Activated CD4-positive, alpha-beta T cell treated with anti-CD3 and anti-CD28 coated beads, Interleukin-2, amount 50 U/mL, for 24 hours (primary cell): ENCODE measurements at regions not wholly inside any gene's neighbourhood (a gene's known extent, or its start where the extent isn't known, plus 50 kb on each side); places are given as distances from the start of the nearest gene placed in this dataset.
"Not testable (repeated sequence)": the region's sequence is repeated elsewhere in the genome, so short reads cannot be mapped to it uniquely, and the experiment has no call there.

Source experiments
- DNase-seq, 2 donors: peaks; one replicate each; pipeline ENCODE4 v3.0.0-alpha.2; 2020; ENCODE audit warnings: low read depth in 1 of 2, low spot score in 1 of 2

DNA sequence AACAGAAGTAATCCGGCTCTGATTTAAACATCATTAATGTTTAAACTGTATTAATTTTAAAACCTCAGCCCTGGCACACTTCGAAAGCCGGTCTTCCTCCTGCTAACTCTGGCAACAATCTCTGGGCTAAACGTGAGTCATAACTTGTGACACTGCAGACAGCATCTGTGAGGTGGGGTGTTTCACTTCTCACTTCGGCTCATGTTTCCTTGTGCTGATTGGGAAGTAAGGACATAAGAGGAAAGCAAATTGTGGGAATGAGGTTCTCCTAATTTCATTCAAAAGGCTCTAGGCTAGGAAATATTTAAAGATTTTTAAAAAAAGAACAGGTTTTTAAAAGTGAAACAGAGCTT, 139.9 kb upstream of the USP9X start:
- no peak for DNase-seq

DNA sequence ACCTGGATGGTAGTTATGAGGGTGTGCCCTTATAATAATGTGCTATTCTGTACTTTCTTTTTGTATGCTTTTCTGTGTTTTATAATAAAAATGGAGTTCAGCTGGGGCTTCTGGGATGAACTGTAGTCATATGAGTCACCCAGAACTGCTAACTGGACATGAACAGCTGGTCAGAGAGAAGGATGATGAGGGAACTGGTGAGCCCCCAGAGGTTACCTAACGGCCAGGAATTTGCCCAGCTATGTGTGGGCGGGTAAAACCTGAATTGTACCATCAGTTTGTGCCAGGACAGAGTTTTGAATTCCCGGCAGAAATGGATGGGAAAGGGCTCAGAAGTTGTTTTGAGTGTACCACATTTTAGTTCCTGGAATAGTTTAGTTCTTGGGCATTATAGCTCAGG, 138.0 kb upstream of the USP9X start:
- no peak for DNase-seq

DNA sequence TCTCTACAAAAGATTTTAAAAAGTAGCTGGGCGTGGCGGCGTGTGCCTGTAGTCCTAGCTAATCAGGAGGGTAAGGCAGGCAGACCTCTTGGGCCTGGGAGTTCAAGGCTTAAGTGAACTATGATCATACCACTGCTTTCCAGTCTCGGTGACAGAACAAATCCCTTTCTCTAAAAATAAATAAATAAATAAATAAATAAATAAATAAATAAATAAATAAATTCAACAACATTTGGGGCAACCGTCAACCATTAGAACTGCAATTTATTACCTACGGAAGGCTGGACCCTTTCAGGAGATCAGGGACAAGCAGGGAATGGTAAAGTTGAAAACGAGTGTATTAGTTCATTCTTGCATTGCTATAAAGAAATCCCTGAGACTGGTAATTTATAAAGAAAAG, 136.2 kb upstream of the USP9X start:
- DNase-seq, result no peak

DNA sequence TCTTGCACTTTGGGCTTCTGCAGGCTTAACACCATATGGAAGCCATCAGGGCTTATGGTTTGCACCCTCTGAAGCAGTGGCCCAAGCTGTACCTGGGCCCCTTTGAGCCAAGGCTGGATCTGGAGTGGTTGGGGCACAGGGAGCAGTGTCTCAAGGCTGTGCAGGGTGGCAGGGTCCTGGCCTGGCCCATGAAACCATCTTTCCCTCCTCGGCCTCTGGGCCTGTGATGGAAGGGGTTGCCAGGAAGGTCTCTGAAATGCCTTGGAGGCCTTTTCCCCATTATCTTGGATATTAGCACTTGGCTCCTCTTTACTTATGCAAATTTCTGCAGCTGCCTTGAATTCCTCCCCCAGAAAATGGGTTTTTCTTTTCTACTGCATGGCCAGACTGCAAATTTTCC, 134.7 kb upstream of the USP9X start:
- no peak for DNase-seq

DNA sequence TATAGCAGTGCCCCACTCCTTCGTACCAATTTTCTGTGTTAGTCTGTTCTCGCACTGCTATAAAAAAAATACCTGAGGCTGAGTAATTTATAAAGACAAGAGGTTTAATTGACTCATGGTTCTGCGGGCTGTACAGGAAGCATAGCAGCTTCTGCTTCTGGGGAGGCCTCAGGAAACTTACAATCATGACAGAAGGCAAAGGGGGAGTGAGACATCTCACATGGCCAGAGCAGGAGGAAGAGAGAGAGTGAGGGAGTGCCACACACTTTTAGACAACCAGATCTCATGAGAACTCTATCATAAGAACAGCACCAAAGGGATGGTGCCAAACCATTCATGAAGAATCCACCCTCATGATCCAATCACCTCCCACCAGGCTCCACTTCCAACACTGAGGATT, 133.8 kb upstream of the USP9X start:
- not testable (repeated sequence) for DNase-seq

DNA sequence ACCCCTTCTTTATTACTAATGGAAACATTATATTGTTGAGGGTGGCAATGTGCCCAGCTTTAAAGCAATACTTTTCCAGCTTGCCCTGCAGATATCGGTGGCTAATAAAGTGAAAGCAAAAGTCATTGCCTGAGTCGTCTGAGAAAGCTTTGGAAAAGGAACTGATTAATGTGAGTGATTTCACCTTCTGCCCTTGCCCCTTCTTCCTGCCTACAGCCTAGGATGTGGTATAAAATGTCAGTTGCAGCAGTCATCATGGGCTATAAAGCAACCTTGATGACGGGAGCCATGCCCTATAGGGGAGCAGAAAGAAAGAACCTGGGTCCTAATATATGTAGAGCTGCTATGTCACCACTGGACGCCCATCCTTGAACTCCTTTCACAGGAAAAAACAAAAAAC, 132.4 kb upstream of the USP9X start:
- no peak for DNase-seq

DNA sequence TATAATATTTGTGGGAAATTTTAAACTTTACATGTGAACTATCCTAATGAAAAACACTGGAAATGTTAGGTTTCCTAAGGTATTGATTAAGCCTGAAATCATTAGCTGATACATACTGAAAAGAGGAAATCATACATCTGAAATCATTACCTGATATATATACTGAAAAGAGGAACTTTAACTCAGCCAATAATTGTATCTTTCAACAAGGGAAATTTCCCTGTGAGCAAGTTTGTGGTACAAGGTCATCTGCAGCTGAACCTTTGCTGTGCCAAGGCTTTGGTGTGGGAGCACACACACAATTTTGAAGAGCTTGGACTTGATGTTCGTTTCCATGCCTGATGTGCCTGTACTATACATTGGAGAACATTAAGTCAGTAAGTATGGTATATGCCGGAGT, 131.9 kb upstream of the USP9X start:
- DNase-seq, result no peak

DNA sequence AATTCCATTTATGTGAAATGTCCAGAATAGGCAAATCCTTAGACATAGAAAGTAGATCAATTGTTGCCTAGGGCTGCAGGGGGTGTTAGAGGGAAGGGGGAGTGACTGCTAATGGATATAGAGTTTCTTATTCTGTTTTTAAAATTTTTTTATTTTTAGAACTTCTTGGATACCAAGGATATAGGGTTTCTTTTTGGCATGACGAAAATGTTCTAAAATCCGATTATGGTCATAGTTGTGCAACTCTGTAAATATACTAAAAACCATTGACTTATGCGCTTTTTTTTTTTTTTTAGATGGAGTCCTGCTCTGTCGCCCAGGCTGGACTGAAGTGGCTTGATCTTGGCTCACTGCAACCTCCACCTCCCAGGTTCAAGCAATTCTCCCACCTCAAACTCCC, 125.2 kb upstream of the USP9X start:
- DNase-seq, result no peak

DNA sequence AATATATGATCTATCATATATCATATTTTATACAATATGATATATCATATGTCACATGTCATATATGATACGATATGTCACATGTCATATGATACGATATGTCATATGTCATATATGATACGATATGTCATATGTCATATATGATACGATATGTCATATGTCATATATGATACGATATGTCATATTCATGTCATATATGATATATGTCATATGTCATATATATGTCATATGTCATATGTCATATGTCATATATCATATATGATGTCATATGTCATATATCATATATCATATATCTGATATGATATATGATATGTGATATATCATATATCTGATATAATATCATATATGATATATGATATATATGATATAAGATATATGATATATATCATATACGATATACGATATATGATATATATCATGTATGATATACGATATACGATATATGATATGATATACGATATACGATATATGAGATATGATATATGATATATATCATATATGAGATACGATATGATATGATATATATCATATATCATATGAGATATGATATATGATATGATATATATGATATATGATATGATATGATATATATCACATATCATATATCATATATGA, 122.3 kb upstream of the USP9X start:
- no peak for DNase-seq

DNA sequence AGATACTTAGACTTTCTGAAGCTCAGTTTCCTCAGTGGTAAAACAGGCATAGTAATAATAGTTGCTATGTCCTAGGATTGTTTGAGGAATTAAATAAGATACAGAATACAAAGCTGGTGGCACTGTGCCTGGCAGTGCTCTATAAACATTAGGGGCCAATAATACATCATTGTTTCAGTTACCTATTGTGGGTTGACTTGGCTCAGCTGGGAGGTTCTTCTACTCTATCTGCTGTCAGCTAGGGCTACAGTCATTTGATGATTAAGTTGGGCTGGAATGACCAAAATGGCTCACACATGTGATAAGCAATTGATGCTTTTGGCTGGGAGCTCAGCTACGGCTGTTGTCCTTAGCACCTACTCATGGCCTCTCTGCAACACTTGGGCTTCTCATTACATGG, 121.2 kb upstream of the USP9X start:
- DNase-seq, result no peak

DNA sequence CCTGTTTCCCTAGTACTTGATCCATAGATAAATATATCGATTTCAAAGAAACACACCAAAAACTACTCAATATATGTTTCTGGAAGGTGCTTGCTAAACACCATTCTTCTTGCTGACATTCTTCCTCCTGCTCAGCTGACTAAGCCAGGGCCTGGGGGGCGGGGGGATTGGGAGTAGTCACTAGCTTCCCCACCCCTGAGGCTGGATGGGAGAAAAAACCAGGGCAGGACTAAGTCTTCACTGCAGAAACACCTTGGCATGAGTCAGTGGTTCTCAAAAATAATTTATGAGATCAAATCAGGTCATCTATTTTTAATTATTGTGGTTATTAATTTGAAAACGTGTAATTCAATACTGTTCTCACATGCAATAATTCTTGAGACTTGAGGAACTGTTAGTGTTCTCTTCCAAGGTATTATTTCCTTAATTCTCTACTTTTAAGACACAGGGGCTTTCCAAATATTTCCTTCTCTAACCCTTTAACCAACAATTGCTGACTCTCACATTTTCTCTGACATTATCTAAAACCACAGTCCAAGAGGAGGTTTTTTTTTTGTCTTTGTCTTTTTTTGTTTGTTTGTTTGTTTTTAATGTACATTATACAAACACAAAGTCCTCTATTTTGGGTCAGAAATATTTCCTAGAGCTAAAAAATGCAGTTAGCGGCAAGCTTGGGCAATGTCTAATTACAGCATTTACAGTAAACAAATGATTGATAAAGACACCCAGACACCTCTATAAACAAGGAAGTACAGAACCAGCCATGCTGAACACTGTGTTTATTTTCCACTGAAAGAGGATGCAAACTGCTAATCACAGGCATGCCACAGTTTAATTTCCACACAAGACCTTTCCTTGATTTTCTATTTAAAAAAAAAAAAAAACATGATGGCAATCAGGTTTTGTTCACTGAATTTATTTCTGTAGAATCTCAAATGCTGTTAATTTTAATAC, 120.3 kb upstream of the USP9X start:
- DNase-seq, result no peak

DNA sequence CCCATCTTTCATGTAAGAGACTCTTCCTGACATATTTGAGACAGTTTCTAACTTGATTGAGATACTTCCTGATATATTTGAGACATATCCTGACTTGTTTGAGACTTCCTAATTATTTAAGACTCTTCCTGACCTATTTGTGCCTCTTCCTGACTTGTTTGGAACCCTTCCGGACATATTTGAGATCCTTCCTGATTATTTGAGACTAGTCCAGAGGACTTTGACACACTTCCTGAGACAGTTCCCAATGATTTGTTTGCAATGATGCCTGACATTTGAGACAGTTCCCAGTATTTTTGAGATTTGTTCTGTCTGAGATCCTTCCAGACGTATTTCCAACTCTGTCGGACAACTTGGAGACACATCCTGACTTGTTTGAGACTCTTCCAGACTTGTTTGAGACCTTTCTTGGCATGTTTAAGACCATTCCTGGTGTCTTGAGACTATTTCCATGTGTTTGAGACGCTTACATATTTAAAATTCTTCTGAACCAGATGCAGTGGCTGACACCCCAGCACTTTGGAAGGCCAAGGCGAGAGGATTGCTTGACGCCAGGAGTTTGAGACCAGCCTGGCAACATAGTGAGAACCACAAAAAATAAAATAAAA, 118.9 kb upstream of the USP9X start:
- DNase-seq, result no peak

DNA sequence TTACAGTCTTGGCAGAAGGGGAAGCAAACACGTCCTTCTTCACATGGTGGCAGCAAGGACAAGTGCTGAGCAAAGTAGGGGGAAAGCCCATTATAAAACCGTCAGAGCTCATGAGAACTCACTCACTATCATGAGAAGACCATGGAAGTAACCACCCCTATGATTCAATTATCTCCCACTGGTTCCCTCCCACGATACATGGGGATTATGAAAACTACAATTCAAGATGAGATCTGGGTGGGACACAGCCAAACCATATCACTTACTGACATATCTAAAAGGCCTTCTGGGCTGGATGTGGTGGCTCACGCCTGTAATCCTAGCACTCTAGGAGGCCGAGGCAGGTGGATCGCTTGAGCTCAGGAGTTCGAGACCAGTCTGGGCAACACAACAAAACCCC, 117.1 kb upstream of the USP9X start:
- DNase-seq, result no peak

DNA sequence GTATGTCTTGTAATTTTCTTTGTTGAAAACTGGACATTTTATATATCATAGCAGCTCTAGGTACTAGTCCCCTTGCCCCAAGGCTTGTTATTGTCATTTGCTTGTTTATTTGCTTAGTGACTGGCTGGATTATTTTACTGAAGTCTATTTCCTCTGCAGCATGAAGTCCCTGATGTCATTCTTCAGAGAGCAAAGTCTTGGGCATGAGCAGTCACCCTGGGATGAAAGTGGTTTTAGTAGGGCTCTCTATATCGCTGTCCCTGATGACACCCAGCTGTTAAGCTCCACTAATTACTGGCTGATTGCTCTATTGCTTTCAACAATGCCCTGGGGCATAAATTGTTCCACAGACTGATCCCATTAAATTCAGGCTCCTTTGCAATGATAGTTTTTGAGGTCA, 113.5 kb upstream of the USP9X start:
- DNase-seq, result no peak

DNA sequence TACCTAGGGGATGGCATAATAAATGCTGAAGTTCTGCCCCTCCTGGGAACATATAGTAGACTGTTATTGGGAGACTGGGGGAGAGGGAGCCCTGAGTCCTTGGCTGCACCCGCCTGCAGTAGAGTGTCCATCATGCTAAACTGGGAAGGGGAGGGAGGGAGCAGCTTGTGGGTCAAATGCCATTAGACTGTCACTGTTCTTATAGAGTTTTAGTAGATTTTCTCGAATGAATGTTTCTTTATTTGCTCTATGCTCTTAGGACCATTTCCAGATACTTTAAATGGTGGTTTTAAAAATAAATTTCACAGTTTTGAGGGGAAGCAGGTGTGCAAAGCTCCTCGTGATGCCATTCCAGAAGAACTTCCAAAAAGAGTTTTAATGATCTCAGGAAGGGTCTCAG, 111.6 kb upstream of the USP9X start:
- DNase-seq, result no peak

DNA sequence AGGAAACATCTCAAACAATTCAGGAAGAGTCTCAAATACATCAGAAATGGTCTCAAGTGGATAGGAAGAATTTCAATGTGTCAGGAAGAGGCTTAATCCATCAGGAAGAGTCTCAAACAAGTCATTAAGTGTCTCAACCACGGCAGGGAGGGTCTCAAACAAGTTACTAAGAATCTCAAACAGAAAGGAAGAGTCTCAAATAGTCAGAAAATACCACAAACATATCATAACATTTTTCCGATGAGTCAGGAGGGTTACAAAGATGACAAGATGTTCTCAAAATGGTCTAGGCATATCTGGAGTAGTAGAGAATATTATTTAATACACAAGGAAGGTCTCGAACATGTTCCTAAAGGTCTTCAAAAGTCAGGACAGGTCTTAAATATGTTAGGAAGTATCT, 109.3 kb upstream of the USP9X start:
- no peak for DNase-seq

DNA sequence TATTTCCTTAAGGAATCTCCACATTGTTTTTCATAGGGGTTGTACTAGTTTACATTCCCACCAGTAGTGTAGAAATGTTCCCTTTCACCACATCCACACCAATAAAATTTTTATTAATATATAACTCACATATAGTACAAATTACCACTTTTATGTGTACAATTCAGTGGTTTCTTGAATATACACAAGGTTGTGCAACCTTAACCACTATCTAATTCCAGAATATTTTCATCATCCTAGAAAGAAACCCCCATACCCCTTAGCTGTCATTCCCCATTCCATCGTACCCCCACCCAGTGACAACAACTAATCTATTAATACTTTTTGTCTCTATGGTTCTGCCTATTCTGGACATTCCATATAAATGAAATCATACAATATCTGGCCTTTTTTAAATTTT, 108.3 kb upstream of the USP9X start:
- DNase-seq, result no peak

DNA sequence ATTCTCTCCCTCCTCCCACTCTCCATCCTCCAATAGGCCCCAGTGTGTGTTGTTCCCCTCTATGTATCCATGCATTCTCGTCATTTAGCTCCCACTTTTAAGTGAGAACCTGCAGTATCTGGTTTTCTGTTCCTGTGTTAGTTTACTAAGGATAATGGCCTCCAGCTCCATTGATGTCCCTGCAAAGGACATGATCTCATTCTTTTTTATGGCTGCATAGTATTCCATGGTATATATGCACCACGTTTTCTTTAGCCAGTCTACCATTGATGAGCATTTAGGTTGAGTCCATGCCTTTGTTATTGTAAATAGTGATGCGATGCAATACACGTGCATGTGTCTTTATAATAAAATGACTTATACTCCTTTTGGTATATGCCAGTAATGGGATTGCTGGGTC, 100.3 kb upstream of the USP9X start:
- no peak for DNase-seq

DNA sequence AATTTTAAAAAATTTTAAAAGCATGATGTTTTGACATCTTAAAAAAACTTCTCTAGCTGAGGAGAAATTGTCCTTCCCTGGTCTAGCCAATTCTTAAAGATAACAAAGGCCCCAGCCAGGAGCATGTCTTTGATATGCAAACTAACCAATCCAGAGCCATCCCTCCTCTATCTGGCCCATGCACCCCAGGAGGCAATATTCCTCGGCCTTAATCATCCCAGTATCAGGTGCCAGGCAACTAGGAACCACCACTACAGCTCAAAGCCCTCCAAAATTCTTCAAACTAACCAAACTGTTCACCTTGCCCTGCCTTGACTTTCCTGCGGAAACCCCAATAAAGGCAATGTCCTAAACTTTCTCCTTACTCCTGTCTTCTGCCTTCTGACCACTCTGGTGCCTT, 97.8 kb upstream of the USP9X start:
- no peak for DNase-seq

DNA sequence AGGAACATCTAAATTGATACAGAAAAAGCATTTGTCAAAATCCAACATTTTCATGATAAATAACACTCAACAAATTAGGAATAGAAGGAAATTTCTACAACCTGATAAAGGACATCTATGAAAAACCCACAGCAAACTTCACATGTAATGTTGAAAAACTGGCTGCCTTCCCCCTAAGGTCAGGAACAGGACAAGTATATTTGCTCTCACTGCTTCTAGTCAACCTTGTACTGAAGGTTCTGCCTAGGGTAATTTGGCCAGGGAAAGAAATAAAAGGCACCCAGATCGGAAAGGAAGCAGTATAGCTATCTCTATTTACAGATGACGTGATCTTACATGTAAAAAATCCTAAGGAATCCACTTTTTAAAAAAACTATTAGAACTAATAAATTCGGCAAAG, 97.1 kb upstream of the USP9X start:
- no peak for DNase-seq

DNA sequence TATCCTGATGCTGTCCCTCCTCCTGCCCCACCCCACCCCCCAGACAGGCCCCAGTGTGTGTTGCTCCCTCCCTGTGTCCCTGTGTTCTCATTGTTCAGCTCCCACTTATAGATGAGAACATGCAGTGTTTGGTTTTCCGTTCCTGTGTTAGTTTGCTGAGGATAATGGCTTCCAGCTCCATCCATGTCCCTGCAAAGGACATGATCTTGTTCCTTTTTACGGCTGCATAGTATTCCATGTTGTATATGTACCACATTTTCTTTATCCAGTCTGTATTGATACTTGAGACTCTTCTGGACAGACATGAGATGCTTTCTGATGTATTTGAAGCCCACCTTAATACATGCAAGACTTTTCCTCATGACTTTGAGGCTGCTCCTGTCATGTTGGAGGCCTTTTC, 91.8 kb upstream of the USP9X start:
- DNase-seq, result not testable (repeated sequence)

DNA sequence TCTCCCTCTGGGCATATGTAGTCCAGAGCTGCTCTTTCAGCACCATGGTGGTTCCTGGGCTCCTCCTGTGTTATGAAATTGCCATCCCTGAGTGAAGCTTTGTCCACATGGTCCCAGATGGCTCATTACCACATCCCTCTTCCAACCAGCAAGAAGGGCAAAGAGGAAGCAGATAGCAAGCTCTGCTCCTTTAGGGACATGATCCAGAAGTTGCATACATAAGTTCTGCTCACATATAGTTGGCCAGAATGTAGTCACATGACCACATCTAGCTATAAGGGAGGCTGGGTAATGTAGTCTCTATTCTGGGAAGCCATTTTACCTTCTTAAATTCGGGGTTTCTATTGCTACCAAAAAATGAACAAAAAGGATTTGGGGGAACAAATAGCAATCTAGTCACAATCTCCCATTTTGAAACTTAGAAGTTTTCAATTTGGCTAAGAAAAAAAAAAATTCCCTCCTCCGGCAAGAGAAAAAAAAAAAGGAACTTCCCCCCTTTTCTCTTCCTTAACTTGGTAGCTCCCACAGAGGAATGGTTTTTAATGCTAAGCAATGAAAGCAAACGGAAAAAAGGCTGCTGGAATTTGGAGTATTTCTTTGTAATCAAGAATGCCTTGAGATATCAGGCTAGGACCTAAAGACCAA, 88.2 kb upstream of the USP9X start:
- no peak for DNase-seq
